CD4-positive, alpha-beta T cell treated with Interferon alpha-2 for 1 hour (primary cell): ENCODE measurements at regions not wholly inside any gene's neighbourhood (a gene's known extent, or its start where the extent isn't known, plus 50 kb on each side); places are given as distances from the start of the nearest gene placed in this dataset.
"Not testable (repeated sequence)": the region's sequence is repeated elsewhere in the genome, so short reads cannot be mapped to it uniquely, and the experiment has no call there.

Experiments
- DNase-seq, 2 donors: peaks; one replicate each; pipeline ENCODE4 v3.0.0-alpha.2; 2020 to 2022

GRCh38 chr2:13240789-13241487 is 524.2 kb downstream of the TRIB2 start:
- no peak for DNase-seq

DNA sequence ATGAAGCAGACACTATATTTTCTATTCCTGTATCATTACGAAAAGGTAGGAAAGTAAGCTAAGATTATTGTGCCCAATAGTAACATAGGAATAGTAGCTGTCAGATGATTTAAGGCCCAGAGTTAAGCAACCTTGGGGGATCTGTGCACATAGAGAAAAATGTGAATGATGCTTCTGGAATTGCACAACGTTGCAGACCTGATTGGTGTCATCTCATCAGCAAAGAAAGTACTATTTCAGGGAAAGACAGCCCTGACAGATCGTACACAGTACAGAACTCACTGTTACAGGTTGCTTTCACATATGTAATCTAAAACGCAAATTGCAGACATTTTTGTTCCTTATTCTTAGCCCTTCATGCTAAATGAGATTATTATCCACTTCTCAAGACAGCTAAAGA is 535.9 kb downstream of the TRIB2 start:
- DNase-seq: no peak

DNA sequence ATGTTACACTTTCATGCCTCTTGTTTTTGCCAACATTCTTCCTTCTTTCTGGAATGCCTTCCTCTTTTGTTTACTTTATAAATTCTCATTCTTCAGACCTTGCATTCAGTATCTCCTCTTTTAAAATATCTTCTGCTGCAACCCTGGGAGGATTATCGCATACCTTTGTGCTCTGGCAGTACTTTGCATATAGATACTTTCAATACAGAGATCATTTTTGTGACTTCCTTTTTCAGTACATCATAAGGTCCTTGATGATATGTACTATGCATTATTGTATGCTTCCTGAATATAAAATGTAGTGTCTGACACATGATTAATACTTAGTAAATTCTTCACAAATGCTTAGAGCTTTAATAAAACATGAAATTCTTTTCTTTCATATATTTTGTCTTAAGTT is 538.7 kb downstream of the TRIB2 start:
- DNase-seq: no peak

- no peak for DNase-seq
Observed at GRCh38 chr2:13260402-13260801, 543.7 kb downstream of the TRIB2 start.

DNA sequence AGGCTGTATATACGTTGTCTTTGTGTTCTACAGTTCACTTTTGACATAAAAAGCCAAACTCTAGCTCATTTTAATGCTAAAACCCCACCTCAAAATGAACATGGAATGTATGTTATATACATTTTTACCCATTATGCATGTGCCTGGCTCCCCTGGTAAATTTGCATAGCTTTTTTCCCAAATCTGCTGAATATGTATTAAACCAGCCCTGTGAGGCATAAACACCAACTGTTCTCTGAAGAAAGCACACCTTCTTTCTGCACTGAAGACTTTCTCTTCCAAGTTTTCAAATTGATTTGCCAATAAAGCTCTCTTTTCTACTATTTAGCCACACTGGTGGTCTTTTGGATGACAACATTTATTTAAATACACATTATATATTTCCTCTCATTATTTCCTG is 549.4 kb downstream of the TRIB2 start:
- no peak for DNase-seq

DNA sequence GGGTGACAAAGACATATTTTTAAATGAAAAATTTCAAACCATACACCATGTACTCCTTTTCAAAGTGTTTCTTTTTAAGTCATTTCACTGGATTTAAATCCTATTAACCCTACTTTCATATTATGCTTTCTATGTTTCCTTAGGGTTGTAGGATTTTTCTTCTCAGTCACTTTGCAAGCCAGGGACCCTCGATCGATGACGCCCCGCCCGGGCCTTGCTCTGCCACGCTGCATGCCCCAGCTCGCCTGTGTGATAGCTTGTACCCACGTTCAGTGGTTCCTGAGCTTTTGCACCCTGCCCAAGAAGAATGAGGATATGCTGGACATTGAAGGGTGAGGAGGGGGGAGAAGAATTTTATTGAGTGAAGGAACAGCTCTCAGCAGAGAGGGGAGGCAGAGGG is 568.0 kb downstream of the TRIB2 start:
- no peak for DNase-seq

GRCh38 chr2:13289310-13289709 is 572.6 kb downstream of the TRIB2 start:
- DNase-seq: no peak

- DNase-seq: not testable (repeated sequence)
Observed at GRCh38 chr2:13308478-13308805, 591.7 kb downstream of the TRIB2 start.

DNA sequence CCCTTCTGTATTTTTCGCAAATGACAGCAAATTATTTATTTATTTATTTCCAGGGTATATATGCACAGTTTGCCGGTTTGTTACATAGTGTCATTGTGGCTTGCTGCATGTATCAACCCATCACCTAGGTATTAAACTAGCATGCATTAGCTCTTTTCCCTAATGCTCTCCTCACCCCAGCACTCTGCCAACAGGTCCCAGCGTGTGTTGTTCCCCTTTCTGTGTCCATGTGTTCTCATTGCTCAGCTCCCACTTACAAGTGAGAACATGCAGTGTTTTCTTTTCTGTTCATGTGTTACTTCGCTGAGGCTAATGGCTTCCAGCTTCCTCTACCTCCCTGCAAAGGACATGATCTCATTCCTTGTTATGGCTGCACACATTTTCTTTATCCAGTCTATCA is 592.3 kb downstream of the TRIB2 start:
- DNase-seq: no peak

DNA sequence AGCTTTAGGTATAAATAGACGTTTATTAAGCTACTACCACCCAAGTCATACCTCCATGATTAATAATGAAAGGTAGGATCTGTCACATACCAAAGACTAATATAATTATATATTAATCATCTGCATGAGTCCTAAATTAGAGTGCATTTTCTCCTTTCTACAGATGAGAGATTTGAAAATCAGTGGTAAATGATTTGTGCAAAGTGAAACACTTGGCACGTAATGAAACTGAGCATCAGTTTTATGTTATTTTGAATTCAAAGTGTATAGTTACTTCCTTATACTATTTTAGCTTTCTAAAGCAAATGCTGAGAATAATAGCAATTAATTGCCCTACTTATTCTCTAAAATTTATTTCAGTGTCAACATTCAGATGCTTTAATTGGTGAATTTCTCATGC is 615.3 kb downstream of the TRIB2 start:
- DNase-seq: no peak

DNA sequence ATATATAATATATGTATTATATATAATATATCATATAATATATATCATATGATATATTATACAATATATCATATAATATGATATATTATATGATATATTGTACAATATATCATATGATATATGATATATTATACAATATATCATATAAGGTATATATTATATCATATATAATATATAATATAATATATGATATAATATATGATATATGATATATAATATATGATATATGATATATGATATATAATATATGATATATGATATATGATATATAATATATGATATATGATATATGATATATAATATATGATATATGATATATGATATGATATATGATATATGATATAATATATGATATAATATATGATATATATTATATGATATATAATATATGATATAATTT is 617.3 kb downstream of the TRIB2 start:
- not testable (repeated sequence) for DNase-seq

- DNase-seq: no peak
Observed at GRCh38 chr2:13334545-13334944, 617.8 kb downstream of the TRIB2 start.

DNA sequence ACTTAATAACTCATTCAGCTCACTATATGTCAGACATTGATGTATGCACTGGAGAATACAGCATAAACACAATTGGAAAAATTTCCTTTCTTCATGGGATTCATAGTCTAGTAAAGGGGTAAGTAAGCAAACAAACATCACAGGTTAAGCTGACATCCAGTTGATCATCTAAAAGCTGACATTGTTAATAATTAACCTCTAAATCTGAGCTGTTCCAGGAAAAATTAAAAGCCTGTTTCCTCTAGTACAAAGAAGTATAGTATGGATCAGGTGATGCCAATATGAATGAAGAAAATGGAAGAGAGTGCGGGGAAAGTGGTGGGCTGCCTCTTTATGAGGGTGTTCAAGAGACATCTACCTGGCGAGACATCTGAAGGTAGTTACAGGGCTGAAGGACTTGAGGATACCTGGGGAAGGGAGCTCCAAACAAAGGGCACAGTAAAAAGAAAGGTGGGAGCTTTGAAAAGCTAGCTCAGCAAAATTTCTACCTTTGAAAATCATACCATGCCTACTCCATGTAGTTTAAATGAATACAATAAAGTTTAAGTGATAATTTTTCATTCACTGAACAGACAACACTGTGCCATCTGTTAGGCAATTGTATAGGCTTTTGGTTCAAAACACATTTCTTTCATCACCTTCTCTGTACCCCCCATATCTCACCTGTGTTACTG is 619.3 kb downstream of the TRIB2 start:
- no peak for DNase-seq

- no peak for DNase-seq
Observed at GRCh38 chr2:13351068-13351467, 634.3 kb downstream of the TRIB2 start.

- DNase-seq: no peak
Observed at GRCh38 chr2:13353083-13353482, 636.3 kb downstream of the TRIB2 start.

GRCh38 chr2:13354031-13354430 is 637.3 kb downstream of the TRIB2 start:
- DNase-seq: no peak

DNA sequence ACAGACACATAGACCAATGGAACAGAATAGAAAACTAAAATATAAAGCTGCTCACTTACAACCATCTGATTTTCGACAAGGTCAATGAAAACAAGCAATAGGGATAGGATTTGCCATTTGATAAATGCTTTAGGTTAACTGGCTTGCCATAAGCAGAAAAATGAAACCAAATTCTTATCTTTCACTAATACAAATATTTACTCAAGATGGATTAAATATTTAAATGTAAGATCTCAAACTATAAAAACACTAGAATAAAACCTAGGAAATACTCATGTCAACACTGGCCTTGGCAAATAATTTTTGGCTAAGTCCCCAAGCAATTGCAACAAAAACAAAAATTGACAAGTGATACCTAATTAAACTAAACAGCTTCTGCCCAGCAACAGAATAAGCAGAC is 665.2 kb downstream of the TRIB2 start:
- DNase-seq: not testable (repeated sequence)

DNA sequence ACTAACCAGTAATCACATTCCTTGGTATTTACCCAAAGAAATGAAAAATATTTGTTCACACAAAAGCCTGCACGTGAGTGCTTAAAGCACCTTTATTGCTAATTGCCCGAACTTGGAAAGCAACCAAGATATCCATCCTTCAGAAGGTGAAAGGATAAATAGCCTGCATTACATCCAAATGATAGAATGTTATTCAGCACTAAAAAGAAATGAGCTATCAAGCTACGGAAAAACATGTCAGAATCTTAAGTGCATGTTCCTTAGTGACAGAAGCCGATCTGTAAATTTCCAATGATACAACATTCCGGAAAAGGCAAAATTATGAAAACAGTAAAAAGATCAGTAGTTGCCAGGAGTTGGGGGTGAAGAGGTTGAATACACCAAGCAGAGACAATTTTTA is 672.4 kb downstream of the TRIB2 start:
- DNase-seq: not testable (repeated sequence)

DNA sequence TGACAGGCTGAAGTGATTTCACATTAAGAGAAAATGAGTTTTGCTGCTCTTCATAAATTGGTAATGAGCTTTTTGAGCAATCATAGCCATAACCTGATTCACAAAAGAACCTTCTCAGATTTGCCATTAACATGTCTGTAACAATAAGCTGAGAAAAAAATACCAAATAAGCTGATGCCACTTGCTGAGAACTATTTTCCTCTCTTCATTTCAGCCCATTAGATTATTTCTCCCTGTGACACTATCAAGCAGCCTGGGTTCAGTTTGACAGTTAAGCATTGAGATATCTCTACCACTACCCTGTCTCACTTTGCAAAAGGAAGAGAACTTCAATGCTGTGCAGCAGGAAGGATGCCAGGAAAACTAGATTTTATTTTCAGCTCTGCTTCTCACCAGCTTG is 673.9 kb downstream of the TRIB2 start:
- no peak for DNase-seq

- no peak for DNase-seq
Observed at GRCh38 chr2:13401312-13401711, 684.6 kb downstream of the TRIB2 start.

GRCh38 chr2:13413989-13414388 is 697.3 kb downstream of the TRIB2 start:
- no peak for DNase-seq

DNA sequence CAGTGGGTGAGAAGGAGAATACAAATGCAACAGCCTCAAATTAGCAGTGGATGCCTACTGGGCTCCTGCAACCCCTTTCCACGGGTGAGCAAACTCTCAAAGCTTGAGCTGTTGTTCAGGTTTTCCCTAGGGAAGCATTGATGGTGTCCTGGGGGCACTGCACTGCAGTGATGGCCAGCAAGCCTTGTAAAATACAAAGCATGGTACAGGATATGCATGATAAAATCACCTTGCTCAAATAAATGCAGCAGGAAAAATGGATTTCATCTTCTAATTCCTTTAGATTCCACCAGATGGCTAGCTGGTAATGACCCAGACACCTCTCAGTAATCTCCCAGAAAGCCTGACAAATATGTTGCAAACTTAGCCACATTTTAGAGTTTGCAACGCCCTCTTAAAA is 698.2 kb downstream of the TRIB2 start:
- no peak for DNase-seq

- DNase-seq: no peak
Observed at GRCh38 chr2:13433954-13434353, 717.2 kb downstream of the TRIB2 start.

DNA sequence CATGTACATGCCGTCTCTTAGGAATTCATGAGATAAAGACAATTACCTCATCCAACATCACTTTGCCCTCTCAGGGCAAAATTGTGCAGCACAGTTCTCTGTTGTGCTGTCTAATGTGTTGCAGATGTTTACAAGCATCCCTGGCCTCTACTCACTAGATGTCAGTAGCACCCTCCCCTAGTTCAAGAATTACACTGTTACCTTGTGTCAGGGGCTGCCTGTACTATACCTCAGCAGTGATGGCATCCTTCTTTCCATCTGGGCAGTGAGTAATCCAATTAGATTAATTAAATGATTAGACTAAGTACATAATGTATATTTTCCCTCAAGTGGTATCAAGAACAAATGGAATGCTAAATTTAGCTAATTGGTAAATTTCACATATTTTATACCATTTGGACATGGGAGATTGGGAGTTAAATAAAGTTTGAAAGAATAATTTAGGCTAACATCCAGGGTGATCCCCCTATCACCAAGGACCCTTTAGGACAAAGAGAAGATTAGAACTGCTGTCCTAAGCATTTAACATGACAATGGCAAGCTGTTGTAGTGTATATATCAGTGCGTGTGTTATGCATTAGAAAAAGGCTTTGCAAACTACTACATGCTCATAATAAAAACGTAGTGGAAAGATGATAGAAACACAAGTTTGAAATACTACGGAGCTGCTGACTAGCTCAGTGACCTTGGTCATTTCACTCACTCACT is 727.0 kb downstream of the TRIB2 start:
- not testable (repeated sequence) for DNase-seq
